ENCODE measurements at regions not wholly inside any gene's neighbourhood (a gene's known extent, or its start where the extent isn't known, plus 50 kb on each side); places are given as distances from the start of the nearest gene placed in this dataset.
"Not testable (repeated sequence)": the region's sequence is repeated elsewhere in the genome, so short reads cannot be mapped to it uniquely, and the experiment has no call there.

DNA sequence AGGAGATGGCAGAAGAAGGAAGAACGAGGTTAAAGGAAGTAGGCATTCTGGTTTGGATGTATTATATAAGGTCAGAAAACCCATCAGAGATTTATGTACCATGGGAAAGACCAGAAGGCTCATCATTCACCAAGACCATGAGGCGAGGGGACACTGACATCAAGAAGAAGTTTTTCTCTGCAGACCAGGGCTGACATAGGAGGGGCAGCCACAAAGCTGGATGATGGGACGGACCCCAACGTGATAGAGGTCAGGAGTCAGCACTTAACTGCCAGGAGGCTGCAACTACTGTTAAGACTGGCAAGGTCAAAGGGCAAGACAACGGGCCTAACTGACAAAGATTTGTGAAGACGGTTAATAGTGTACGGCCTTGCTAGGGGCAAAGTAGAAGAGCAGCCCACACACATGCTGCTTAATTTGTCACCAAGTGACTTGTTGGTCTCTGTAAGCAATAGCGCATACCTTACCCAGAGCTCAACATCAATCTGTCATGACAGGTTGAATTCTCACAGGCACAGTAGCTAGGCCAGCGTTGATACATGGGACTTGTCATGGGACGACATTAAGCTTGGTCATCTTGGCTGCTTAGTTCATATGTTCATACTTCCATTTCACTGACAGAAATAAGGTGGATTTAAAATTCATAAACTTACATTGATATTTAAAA lies 579.7 kb upstream of the CDH10 start:
- H3K27ac ChIP-seq (replicated peaks): no peak overlapping the region
- peaks cover 3% of the 10 kb centered on the region for H3K9me3 ChIP-seq (replicated peaks)
- intact Hi-C loops (cut with micrococcal nuclease): no loop called here
- TF ChIP-seq, protein P1, sequence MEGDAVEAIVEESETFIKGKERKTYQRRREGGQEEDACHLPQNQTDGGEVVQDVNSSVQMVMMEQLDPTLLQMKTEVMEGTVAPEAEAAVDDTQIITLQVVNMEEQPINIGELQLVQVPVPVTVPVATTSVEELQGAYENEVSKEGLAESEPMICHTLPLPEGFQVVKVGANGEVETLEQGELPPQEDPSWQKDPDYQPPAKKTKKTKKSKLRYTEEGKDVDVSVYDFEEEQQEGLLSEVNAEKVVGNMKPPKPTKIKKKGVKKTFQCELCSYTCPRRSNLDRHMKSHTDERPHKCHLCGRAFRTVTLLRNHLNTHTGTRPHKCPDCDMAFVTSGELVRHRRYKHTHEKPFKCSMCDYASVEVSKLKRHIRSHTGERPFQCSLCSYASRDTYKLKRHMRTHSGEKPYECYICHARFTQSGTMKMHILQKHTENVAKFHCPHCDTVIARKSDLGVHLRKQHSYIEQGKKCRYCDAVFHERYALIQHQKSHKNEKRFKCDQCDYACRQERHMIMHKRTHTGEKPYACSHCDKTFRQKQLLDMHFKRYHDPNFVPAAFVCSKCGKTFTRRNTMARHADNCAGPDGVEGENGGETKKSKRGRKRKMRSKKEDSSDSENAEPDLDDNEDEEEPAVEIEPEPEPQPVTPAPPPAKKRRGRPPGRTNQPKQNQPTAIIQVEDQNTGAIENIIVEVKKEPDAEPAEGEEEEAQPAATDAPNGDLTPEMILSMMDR (IDR thresholded peaks at IDR 0.05; ENCODE audit: borderline replicate concordance): no peak
- DNase-seq: no peak
- H3K27me3 ChIP-seq (ENCODE audit: low read depth): no peaks in the 10 kb centered on the region
- H3K4me1 ChIP-seq: no peaks in the 10 kb centered on the region
- H3K4me3 ChIP-seq: no peak overlapping the region
- H3K36me3 ChIP-seq: no peaks in the 10 kb centered on the region

DNA sequence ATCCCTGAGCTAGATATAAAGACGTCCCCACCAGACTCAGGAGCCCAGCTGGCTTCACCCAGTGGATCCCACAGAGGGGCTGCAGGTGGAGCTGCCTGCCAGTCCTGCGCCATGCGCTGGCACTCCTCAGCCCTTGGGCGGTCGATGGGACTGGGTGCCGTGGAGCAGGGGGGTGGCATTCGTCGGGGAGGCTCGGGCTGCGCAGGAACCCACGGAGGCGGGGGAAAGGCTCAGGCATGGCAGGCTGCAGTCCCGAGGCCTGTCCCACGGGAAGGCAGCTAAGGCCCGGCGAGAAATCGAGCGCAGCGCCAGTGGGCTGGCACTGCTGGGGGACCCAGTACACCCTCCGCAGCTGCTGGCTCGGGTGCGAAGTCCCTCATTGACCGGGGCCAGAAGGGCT lies 555.1 kb upstream of the CDH10 start:
- H3K4me3 ChIP-seq; H3K27me3 ChIP-seq (ENCODE audit: low read depth); H3K36me3 ChIP-seq; H3K27ac ChIP-seq (replicated peaks); intact Hi-C loops (cut with micrococcal nuclease); DNase-seq; H3K4me1 ChIP-seq: not testable (repeated sequence)
- peaks cover 21% of the 10 kb centered on the region for H3K9me3 ChIP-seq (replicated peaks)

GRCh38 chr5:25190521-25191000 lies 545.8 kb upstream of the CDH10 start:
- Histone ChIP-seq H3K4me1 (no peaks in the 10 kb centered on the region), H3K4me3 (no peak overlapping the region), H3K27ac (replicated peaks) (no peak overlapping the region), H3K9me3 (replicated peaks) (peaks cover 19% of the 10 kb centered on the region), H3K27me3 (ENCODE audit: low read depth) (no peaks in the 10 kb centered on the region), H3K36me3 (no peaks in the 10 kb centered on the region)
- no peak for DNase-seq
- TF ChIP-seq, protein P1 (IDR thresholded peaks at IDR 0.05; ENCODE audit: borderline replicate concordance): no peak
- intact Hi-C loops (cut with micrococcal nuclease): no loop called here

- Histone ChIP-seq H3K9me3 (replicated peaks) (peaks cover 7% of the 10 kb centered on the region), H3K27ac (replicated peaks) (no peak overlapping the region)
- intact Hi-C loops (cut with micrococcal nuclease): no loop called here
Observed at GRCh38 chr5:25181249-25181648, 536.5 kb upstream of the CDH10 start.

DNA sequence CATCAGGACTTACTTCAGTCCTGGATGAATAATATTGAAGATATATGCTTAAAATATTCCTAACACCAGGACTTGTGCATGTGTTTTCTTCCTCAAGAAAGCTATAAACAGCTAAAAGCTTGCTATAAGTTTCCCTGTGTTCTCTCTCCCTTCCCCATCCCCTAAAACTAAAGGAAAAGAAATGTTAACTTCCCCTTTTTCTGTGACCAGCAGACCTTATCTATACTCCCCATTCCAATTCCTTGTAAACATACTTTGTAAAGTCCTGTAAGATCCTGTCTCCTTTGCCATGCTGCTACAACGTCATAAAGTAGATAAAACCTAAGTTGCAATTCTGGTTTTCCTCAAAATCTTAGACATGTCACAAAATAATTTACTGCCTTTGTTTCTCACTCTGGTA lies 517.8 kb upstream of the CDH10 start:
- not testable (repeated sequence) for H3K27me3 ChIP-seq (ENCODE audit: low read depth)

More at GRCh38 chr5:25181249-25181648, 536.5 kb upstream of the CDH10 start:
- DNase-seq: no peak
- TF ChIP-seq, protein P1 (IDR thresholded peaks at IDR 0.05; ENCODE audit: borderline replicate concordance): no peak
- no peaks in the 10 kb centered on the region for H3K4me1 ChIP-seq
- H3K27me3 ChIP-seq (ENCODE audit: low read depth): no peaks in the 10 kb centered on the region
- no peak overlapping the region for H3K4me3 ChIP-seq
- H3K36me3 ChIP-seq: no peaks in the 10 kb centered on the region

GRCh38 chr5:25160891-25161290 lies 516.1 kb upstream of the CDH10 start:
- no peaks in the 10 kb centered on the region for H3K4me1 ChIP-seq
- intact Hi-C loops (cut with micrococcal nuclease): no loop called here
- peaks cover 18% of the 10 kb centered on the region for H3K9me3 ChIP-seq (replicated peaks)
- H3K27ac ChIP-seq (replicated peaks): no peak overlapping the region
- no peak overlapping the region for H3K4me3 ChIP-seq
- no peak for DNase-seq
- no peaks in the 10 kb centered on the region for H3K27me3 ChIP-seq (ENCODE audit: low read depth)
- TF ChIP-seq, protein P1 (IDR thresholded peaks at IDR 0.05; ENCODE audit: borderline replicate concordance): no peak
- H3K36me3 ChIP-seq: no peaks in the 10 kb centered on the region

More for the DNA sequence above, 517.8 kb upstream of the CDH10 start:
- H3K27ac ChIP-seq (replicated peaks); H3K4me3 ChIP-seq; DNase-seq; H3K36me3 ChIP-seq; intact Hi-C loops (cut with micrococcal nuclease); H3K4me1 ChIP-seq: not testable (repeated sequence)
- H3K9me3 ChIP-seq (replicated peaks): peaks cover 11% of the 10 kb centered on the region

Measured in left ventricle myocardium inferior (tissue), 1 donor.